H1 (cell line): ENCODE measurements at regions not wholly inside any gene's neighbourhood (a gene's known extent, or its start where the extent isn't known, plus 50 kb on each side); places are given as distances from the start of the nearest gene placed in this dataset.

Experiments
- CTCF ChIA-PET: fragments of 300-600 bp; sonication (Branson Sonifier 250); formaldehyde crosslinking; loops from one replicate; lab custom pipeline; 2021; ENCODE audit not compliant: partially characterized antibody; lab: Charles Lee
- POLR2A ChIA-PET: fragments of 300-600 bp; sonication (Branson Sonifier 250); formaldehyde crosslinking; loops from one replicate; lab custom pipeline; 2021; ENCODE audit warnings: inconsistent platforms; ENCODE audit not compliant: partially characterized antibody; lab: Charles Lee
- DNase-seq, 2 experiments: peaks; one replicate each; pipeline versions ENCODE4 v3.0.0 to v3.0.0-alpha.2; 2010 to 2022; ENCODE audit warnings: low spot score in 2 of 2, low read depth in 1 of 2, mixed read lengths in 1 of 2
- FAIRE-seq: peaks from 2 replicates; lab custom pipeline; 2011; peaks lifted over from hg19 to GRCh38; lab: Jason Lieb, UNC
- H2AFZ ChIP-seq: 2 replicates; pipeline ENCODE4 v1.8.1; 2012; ENCODE audit warnings: low read length, inconsistent platforms
- H2AK5ac ChIP-seq: 2 replicates; pipeline ENCODE4 v1.6.1; 2013; ENCODE audit warnings: low read depth, low read length
- H2BK120ac ChIP-seq: replicated peaks from 2 replicates; pipeline ENCODE3; 2013; ENCODE audit warnings: low read depth, low read length, inconsistent platforms
- H2BK12ac ChIP-seq: 2 replicates; pipeline ENCODE4 v1.6.1; 2013; ENCODE audit warnings: low read depth, low read length
- H2BK15ac ChIP-seq: 2 replicates; pipeline ENCODE4 v1.6.1; 2013; ENCODE audit warnings: low read length
- H2BK20ac ChIP-seq: 2 replicates; pipeline ENCODE4 v1.6.1; 2013; ENCODE audit warnings: low read length
- H2BK5ac ChIP-seq: 2 replicates; pipeline ENCODE4 v1.6.1; 2013; ENCODE audit warnings: low read depth, low read length
- H3K14ac ChIP-seq: 2 replicates; pipeline ENCODE4 v1.6.1; 2013; ENCODE audit warnings: inconsistent platforms; ENCODE audit not compliant: insufficient read length
- H3K18ac ChIP-seq: 2 replicates; pipeline ENCODE4 v1.6.1; 2013; ENCODE audit warnings: low read length; ENCODE audit errors: extremely low read depth
- H3K23ac ChIP-seq: 2 replicates; pipeline ENCODE4 v1.6.1; 2013; ENCODE audit warnings: inconsistent platforms; ENCODE audit not compliant: insufficient read length
- H3K23me2 ChIP-seq: 2 replicates; pipeline ENCODE4 v1.6.1; 2013; ENCODE audit warnings: low read depth, low read length
- H3K27ac ChIP-seq: 2 replicates; pipeline ENCODE4 v1.6.1; 2011; ENCODE audit warnings: low read depth, low read length, inconsistent platforms
- H3K27me3 ChIP-seq, 4 experiments: replicated peaks in 1 of 4; 1 replicate in 1 of 4; 2 replicates in 3 of 4; pipeline versions ENCODE4 v1.6.1 to v1.8.1; 2011 to 2013; ENCODE audit warnings: low read length in 3 of 4, mild to moderate bottlenecking in 3 of 4, inconsistent platforms in 2 of 4, mixed read lengths in 2 of 4, moderate library complexity in 1 of 4; ENCODE audit not compliant: control insufficient read depth in 3 of 4, insufficient read depth in 3 of 4; ENCODE audit errors: extremely low read depth in 1 of 4
- H3K36me3 ChIP-seq, 4 experiments: 2 replicates each; pipeline versions ENCODE4 v1.6.1 to v1.8.1; 2011 to 2013; ENCODE audit warnings: mild to moderate bottlenecking in 4 of 4, low read length in 3 of 4, moderate library complexity in 2 of 4, control low read depth in 1 of 4, inconsistent platforms in 1 of 4; ENCODE audit not compliant: insufficient read depth in 4 of 4, control insufficient read depth in 2 of 4
- H3K4ac ChIP-seq: replicated peaks from 2 replicates; pipeline ENCODE3; 2013; ENCODE audit warnings: low read length, low read depth, mixed read lengths, inconsistent platforms; ENCODE audit not compliant: insufficient read length
- H3K4me1 ChIP-seq, 4 experiments: replicated peaks in 1 of 4; 1 replicate in 1 of 4; 2 replicates in 3 of 4; pipeline versions ENCODE4 v1.6.1 to v1.8.1; 2011 to 2013; ENCODE audit warnings: low read length in 3 of 4, inconsistent platforms in 2 of 4, mixed read lengths in 1 of 4; ENCODE audit not compliant: insufficient read depth in 4 of 4, control insufficient read depth in 3 of 4
- H3K4me2 ChIP-seq, 2 experiments: 2 replicates each; pipeline versions ENCODE4 v1.6.1 to v1.8.1; 2011 to 2013; ENCODE audit warnings: low read depth in 2 of 2, low read length in 2 of 2, control low read depth in 1 of 2, inconsistent platforms in 1 of 2, mild to moderate bottlenecking in 1 of 2; ENCODE audit not compliant: insufficient read depth in 1 of 2
- H3K4me3 ChIP-seq, 4 experiments: fragments of 200-600, 300-600 bp in 1 of 4; sonication (generic), shearing (Covaris generic), sonication (Bioruptor Twin) in 1 of 4; 2 replicates each; pipeline versions ENCODE4 v1.5.1 to v1.8.1; 2011 to 2016; ENCODE audit warnings: low read length in 4 of 4, low read depth in 3 of 4, control low read depth in 2 of 4, inconsistent platforms in 2 of 4, mild to moderate bottlenecking in 2 of 4, mixed read lengths in 1 of 4, moderate library complexity in 1 of 4; ENCODE audit not compliant: insufficient read depth in 2 of 4; ENCODE audit errors: extremely low read depth in 1 of 4
- H3K56ac ChIP-seq: replicated peaks from 2 replicates; pipeline ENCODE3; 2013; ENCODE audit warnings: low read depth, mild to moderate bottlenecking, mixed read lengths, low read length, inconsistent platforms; ENCODE audit not compliant: insufficient read length
- H3K79me1 ChIP-seq: 2 replicates; pipeline ENCODE4 v1.6.1; 2013; ENCODE audit warnings: low read depth, low read length, control low read depth
- H3K79me2 ChIP-seq, 2 experiments: 2 replicates each; pipeline versions ENCODE4 v1.6.1 to v1.8.1; 2012 to 2013; ENCODE audit warnings: low read length in 2 of 2, mild to moderate bottlenecking in 2 of 2, inconsistent platforms in 1 of 2; ENCODE audit not compliant: insufficient read depth in 2 of 2, control insufficient read depth in 1 of 2
- H3K9ac ChIP-seq, 4 experiments: replicated peaks in 1 of 4; 1 replicate in 1 of 4; 2 replicates in 3 of 4; pipeline versions ENCODE4 v1.6.1 to v1.8.1; 2011 to 2013; ENCODE audit warnings: low read depth in 3 of 4, low read length in 3 of 4, control low read depth in 2 of 4, mild to moderate bottlenecking in 2 of 4, moderate library complexity in 2 of 4, inconsistent platforms in 1 of 4; ENCODE audit errors: extremely low read depth in 1 of 4
- H3K9me3 ChIP-seq, 2 experiments: 2 replicates each; pipeline versions ENCODE4 v1.6.1 to v1.8.1; 2012 to 2013; ENCODE audit warnings: mild to moderate bottlenecking in 2 of 2, moderate library complexity in 2 of 2, control low read depth in 1 of 2, inconsistent platforms in 1 of 2, low read depth in 1 of 2, low read length in 1 of 2, mixed read lengths in 1 of 2; ENCODE audit not compliant: insufficient read depth in 2 of 2
- H4K20me1 ChIP-seq, 2 experiments: replicated peaks in 1 of 2; 2 replicates each; pipeline versions ENCODE3 to v1.8.1; 2011 to 2013; ENCODE audit warnings: inconsistent platforms in 2 of 2, low read length in 2 of 2, mild to moderate bottlenecking in 1 of 2; ENCODE audit not compliant: insufficient read depth in 2 of 2, control insufficient read depth in 1 of 2
- H4K5ac ChIP-seq: 2 replicates; pipeline ENCODE4 v1.6.1; 2013; ENCODE audit warnings: low read length, low read depth, mixed read lengths, inconsistent platforms; ENCODE audit not compliant: insufficient read length
- H4K8ac ChIP-seq: 2 replicates; pipeline ENCODE4 v1.8.0; 2013; ENCODE audit warnings: mild to moderate bottlenecking, moderate library complexity, low read length, inconsistent platforms; ENCODE audit not compliant: insufficient read depth; ENCODE audit errors: extremely low read depth
- H4K91ac ChIP-seq: replicated peaks from 2 replicates; pipeline ENCODE3; 2013; ENCODE audit warnings: low read length, mixed read lengths, inconsistent platforms; ENCODE audit not compliant: insufficient read length
- CHD1 ChIP-seq: IDR thresholded peaks from 2 replicates; pipeline ENCODE4 v1.6.1; 2012; ENCODE audit warnings: low read depth, low read length, improper control_type of control experiment
- EP300 ChIP-seq, 2 experiments: IDR thresholded peaks; 1 replicate in 1 of 2; 2 replicates in 1 of 2; pipeline ENCODE4 v1.6.1; 2011 to 2012; ENCODE audit warnings: low read depth in 2 of 2, low read length in 2 of 2, mild to moderate bottlenecking in 2 of 2, borderline replicate concordance in 1 of 2, inconsistent platforms in 1 of 2, moderate library complexity in 1 of 2
- GABPA ChIP-seq: IDR thresholded peaks from 2 replicates; pipeline ENCODE4 v1.6.1; 2011; ENCODE audit warnings: mild to moderate bottlenecking, low read length, moderate library complexity, borderline replicate concordance; ENCODE audit not compliant: insufficient read depth
- HDAC6 ChIP-seq: IDR thresholded peaks from one replicate; pipeline ENCODE4 v1.7.1; 2012; ENCODE audit warnings: low read depth, mild to moderate bottlenecking, inconsistent platforms, low read length, moderate library complexity
- MAX ChIP-seq: IDR thresholded peaks from 2 replicates; pipeline ENCODE4 v1.6.1; 2012; ENCODE audit warnings: inconsistent platforms
- RXRA ChIP-seq: IDR thresholded peaks from 2 replicates; pipeline ENCODE4 v1.6.1; 2011; ENCODE audit warnings: low read depth, mild to moderate bottlenecking, low read length, moderate library complexity; ENCODE audit not compliant: insufficient read depth
- SIX5 ChIP-seq: IDR thresholded peaks from 2 replicates; pipeline ENCODE4 v1.6.1; 2011; ENCODE audit warnings: mild to moderate bottlenecking, low read depth, low read length
- TAF1 ChIP-seq: IDR thresholded peaks from 2 replicates; pipeline ENCODE4 v1.6.1; 2011; ENCODE audit warnings: mild to moderate bottlenecking, low read depth, low read length
- TAF7 ChIP-seq: optimal IDR thresholded peaks from 2 replicates; pipeline ENCODE3; 2011; ENCODE audit warnings: low read depth, mild to moderate bottlenecking, inconsistent platforms, low read length, moderate library complexity, borderline replicate concordance
- WGBS, 2 experiments: shearing (Covaris generic) in 1 of 2; methylation state at CpG; one replicate each; pipeline versions ENCODE4 v1.1.6 to v1.1.7; 2013 to 2015; ENCODE audit warnings: low lambda C conversion rate in 2 of 2, mixed read lengths in 2 of 2, inconsistent platforms in 1 of 2, low coverage in 1 of 2, missing lambda C conversion rate in 1 of 2; ENCODE audit not compliant: insufficient replicate concordance in 2 of 2, insufficient coverage in 1 of 2, insufficient read length in 1 of 2; ENCODE audit errors: extremely low coverage in 1 of 2, missing lambda C conversion rate in 1 of 2; 5-methylcytosine and 5-hydroxymethylcytosine counted together

DNA sequence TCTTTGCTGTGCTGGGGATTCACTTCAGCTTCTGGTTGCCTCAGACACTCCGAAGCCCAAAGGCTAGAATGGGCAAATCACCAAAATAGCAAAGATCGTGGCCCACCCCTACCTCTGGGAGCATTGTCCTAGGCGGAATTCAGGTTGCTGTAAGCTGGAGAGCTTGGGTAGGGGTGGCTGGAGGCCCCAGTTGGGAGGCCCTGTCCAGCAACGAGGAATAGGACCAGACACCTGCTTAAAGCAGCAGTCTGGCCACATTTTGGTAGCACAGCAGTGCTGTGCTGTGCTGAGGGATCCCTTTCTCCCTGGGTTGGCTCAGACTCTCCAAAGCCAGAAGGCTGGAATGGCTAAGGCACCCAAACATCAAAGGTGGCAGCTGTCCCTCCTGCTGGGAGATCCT is 99.3 kb downstream of the CLDN1 start:
- Histone ChIP-seq H3K79me2 (no peaks in the 10 kb centered on the region), H3K14ac (no peak overlapping the region), H3K18ac (no peak overlapping the region), H2AK5ac (no peak overlapping the region), H3K23ac (no peak overlapping the region), H2BK5ac (no peak overlapping the region), H2AFZ (no peak overlapping the region), H4K91ac (no peak overlapping the region), H3K9me3 (0 out of 4 replicates have a peak, but pooled peaks cover 0 to 3% of the 10 kb centered on the region in 2 experiments), H4K8ac (no peak overlapping the region), H4K20me1 (no peaks in the 10 kb centered on the region), H3K4me1 (no peaks in the 10 kb centered on the region), H2BK20ac (no peak overlapping the region), H3K79me1 (no peaks in the 10 kb centered on the region), H3K36me3 (no peaks in the 10 kb centered on the region), H2BK120ac (no peak overlapping the region), H3K27ac (no peak overlapping the region), H3K27me3 (no peaks in the 10 kb centered on the region), H3K23me2 (no peaks in the 10 kb centered on the region; the same call in 1 of the 2 replicates), H3K56ac (no peak overlapping the region), H3K9ac (no peak overlapping the region), H3K4me3 (no peak overlapping the region), H4K5ac (no peak overlapping the region), H3K4ac (no peak overlapping the region), H3K4me2 (no peak overlapping the region), H2BK12ac (no peak overlapping the region), H2BK15ac (no peak overlapping the region)
- ChIA-PET POLR2A (no interaction called here), CTCF (interaction anchor here (0.6 to 6.9 kb wide), 13 partner anchors 13 to 263 kb away, joined by 3 to 35 read pairs (median 5); no protein-coding TSS in a partner anchor)
- FAIRE-seq (no peak), DNase-seq (no peak)
- no peak for TF ChIP-seq RXRA
- no peak for TF ChIP-seq SIX5
- TF ChIP-seq HDAC6 = no peak
- TF ChIP-seq TAF1 = no peak
- no peak for TF ChIP-seq MAX
- no peak for TF ChIP-seq CHD1
- no peak for TF ChIP-seq TAF7
- no peak for TF ChIP-seq GABPA
- no peak for TF ChIP-seq EP300 (IDR thresholded peaks at IDR 0.05; ENCODE audit: borderline replicate concordance in 1 of 2, low read depth in 2 of 2, low read length in 2 of 2)
- WGBS, 2 experiments = 80% methylated on average over 3 of the region's 4 CpGs; no CpG with 5 or more reads in 1 of the 2 experiments
